OCI-LY7 (cell line): ENCODE measurements at regions not wholly inside any gene's neighbourhood (a gene's known extent, or its start where the extent isn't known, plus 50 kb on each side); places are given as distances from the start of the nearest gene placed in this dataset.

Experiments used
- EZH2phosphoT487 ChIP-seq: fragments of 200-600 bp; sonication (generic); IDR thresholded peaks from 2 replicates; pipeline ENCODE4 v1.6.1; 2018; ENCODE audit warnings: low read depth, borderline replicate concordance, mild to moderate bottlenecking, mixed run types, antibody characterized with exemption, low read length, moderate library complexity, mixed read lengths
- TF ChIP-seq, protein P1 (sequence below): fragments of 200-600 bp; sonication (generic); conservative IDR thresholded peaks from 2 replicates; pipeline ENCODE4 v1.5.1; 2014; ENCODE audit warnings: mild to moderate bottlenecking, antibody characterized with exemption, low read length, moderate library complexity, mixed read lengths

DNA sequence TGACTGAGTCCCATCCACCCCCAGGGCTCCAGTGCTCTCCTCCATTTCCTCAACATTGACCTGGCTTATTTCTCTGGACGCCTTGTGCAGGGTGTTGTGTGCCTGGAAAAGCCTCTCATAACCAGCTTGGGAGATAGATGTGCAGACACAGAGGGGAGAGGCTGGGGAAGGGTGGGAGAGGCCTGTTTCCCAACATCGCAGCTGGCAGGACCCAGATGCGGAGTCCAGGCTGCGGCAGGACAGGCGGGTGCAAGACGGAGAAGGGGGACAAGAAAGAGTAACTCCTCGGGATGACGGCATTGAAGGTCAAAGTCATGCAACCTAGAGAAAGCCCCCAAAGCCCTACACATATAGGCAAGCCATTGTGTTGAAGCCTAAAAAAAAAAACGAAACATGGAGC, 54.1 kb upstream of the ANTXRL start:
- TF ChIP-seq, protein P1, sequence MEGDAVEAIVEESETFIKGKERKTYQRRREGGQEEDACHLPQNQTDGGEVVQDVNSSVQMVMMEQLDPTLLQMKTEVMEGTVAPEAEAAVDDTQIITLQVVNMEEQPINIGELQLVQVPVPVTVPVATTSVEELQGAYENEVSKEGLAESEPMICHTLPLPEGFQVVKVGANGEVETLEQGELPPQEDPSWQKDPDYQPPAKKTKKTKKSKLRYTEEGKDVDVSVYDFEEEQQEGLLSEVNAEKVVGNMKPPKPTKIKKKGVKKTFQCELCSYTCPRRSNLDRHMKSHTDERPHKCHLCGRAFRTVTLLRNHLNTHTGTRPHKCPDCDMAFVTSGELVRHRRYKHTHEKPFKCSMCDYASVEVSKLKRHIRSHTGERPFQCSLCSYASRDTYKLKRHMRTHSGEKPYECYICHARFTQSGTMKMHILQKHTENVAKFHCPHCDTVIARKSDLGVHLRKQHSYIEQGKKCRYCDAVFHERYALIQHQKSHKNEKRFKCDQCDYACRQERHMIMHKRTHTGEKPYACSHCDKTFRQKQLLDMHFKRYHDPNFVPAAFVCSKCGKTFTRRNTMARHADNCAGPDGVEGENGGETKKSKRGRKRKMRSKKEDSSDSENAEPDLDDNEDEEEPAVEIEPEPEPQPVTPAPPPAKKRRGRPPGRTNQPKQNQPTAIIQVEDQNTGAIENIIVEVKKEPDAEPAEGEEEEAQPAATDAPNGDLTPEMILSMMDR: no peak
- TF ChIP-seq EZH2phosphoT487: no peak
